Ovary (tissue), 7 donors: ENCODE measurements at regions not wholly inside any gene's neighbourhood (a gene's known extent, or its start where the extent isn't known, plus 50 kb on each side); places are given as distances from the start of the nearest gene placed in this dataset.

Experiments used
- DNase-seq, 5 donors: peaks; one replicate each; pipeline ENCODE4 v3.0.0-alpha.2; 2019 to 2020
- H3K27ac ChIP-seq, 2 donors: fragments of 200-600 bp; one replicate each; pipeline versions ENCODE4 v1.5.1 to v1.8.0; 2019 to 2022
- H3K27me3 ChIP-seq: fragments of 200-600 bp; one replicate; pipeline ENCODE4 v1.8.0; 2022
- H3K36me3 ChIP-seq: fragments of 200-600 bp; sonication (generic); one replicate; pipeline ENCODE4 v1.5.1; 2019
- H3K4me1 ChIP-seq: one replicate; pipeline ENCODE4 v1.8.1; 2013; ENCODE audit warnings: mild to moderate bottlenecking, moderate library complexity; ENCODE audit not compliant: insufficient read depth
- H3K4me3 ChIP-seq: fragments of 200-600 bp; sonication (generic); one replicate; pipeline ENCODE4 v1.5.1; 2017
- H3K9me3 ChIP-seq, 2 donors: fragments of 200-600 bp in 1 of 2; sonication (generic) in 1 of 2; one replicate each; pipeline versions ENCODE4 v1.5.1 to v1.8.1; 2013 to 2019; ENCODE audit warnings: mild to moderate bottlenecking in 1 of 2, moderate library complexity in 1 of 2
- CTCF ChIP-seq, 3 donors: fragments of 450-650 bp in 2 of 3; fragments of 200-600 bp in 1 of 3; IDR thresholded peaks; one replicate each; pipeline versions ENCODE4 v1.5.1 to v1.8.0; 2016 to 2022; ENCODE audit warnings: antibody characterized with exemption in 3 of 3, mild to moderate bottlenecking in 1 of 3
- EP300 ChIP-seq: sonication (generic); formaldehyde crosslinking; IDR thresholded peaks from one replicate; pipeline ENCODE4 v1.6.1; 2017; ENCODE audit warnings: antibody characterized with exemption
- POLR2A ChIP-seq: fragments of 450-650 bp; IDR thresholded peaks from one replicate; pipeline ENCODE4 v1.6.1; 2017; ENCODE audit warnings: antibody characterized with exemption, mild to moderate bottlenecking, moderate library complexity
- WGBS, 3 donors: extraction: QIAGEN DNeasy Blood & Tissue Kit in 1 of 3; methylation state at CpG; one replicate each; pipeline versions ENCODE4 v1.1.5 to v1.1.7; 2013 to 2017; 5-methylcytosine and 5-hydroxymethylcytosine counted together
- intact Hi-C, 4 donors: fragments of 100-400 bp; cut with DNase I; formaldehyde crosslinking; loops; one replicate each; pipeline versions ENCODE4 v1.11.0 to v1.15.1; 2022 to 2023
- donor health status: DM: no; HTN: no; CAD: no; lungs with moderate emphysema.
- donor health status: DM: no; HTN: no; CAD: no.
- donor health status: Bipolar disorder and iron deficiency.
- donor health status: DM: no; HTN: no; CAD: no.
- donor health status: DM: yes; HTN: yes; CAD: no.

DNA sequence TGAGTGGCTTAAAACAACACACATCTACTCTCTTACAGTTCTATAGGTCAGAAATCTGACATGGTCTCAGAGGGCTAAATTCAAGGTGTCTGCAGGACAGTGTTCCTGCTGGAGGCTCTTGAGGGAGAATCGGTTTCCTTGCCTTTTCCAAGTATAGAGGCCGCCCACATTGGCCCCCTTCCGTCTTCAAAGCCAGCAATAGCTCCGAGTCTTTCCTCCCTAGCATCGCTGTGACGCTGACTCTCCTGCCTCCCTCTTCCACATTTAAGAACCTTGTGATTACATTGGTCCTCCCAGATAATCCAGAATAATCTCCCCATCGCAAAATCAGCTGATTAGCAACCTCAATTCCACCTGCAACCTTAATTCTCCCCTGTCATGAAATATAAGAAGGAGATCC is 81.3 kb upstream of the IER5L start:
- Histone ChIP-seq H3K36me3 (no peaks in the 10 kb centered on the region), H3K4me3 (no peak overlapping the region), H3K27me3 (no peaks in the 10 kb centered on the region), H3K27ac (no peak overlapping the region), H3K4me1 (peaks cover 10% of the 10 kb centered on the region), H3K9me3 (no peaks in the 10 kb centered on the region)
- intact Hi-C loops, result loop anchor here in 2 of 4 donors (5.0 to 10.0 kb wide), 3 partner anchors 58 to 225 kb away; partner anchors contain the start of gene IER5L (in 2 of the 2)
- TF ChIP-seq POLR2A, result no peak
- TF ChIP-seq EP300, result no peak
- TF ChIP-seq CTCF (IDR thresholded peaks at IDR 0.05), result no peak
- peak in 1 of 5 donors; percentile 30 for DNase-seq
- 66 to 78% (median 70%) methylated on average over 7 of the region's 7 CpGs for WGBS, 3 donors

GRCh38 chr9:129258823-129259301 is 80.8 kb upstream of the IER5L start:
- Histone ChIP-seq H3K36me3 (no peaks in the 10 kb centered on the region), H3K9me3 (no peaks in the 10 kb centered on the region), H3K4me3 (peak overlapping the region; percentile 31), H3K27ac (no peak overlapping the region), H3K27me3 (no peaks in the 10 kb centered on the region), H3K4me1 (peaks cover 14% of the 10 kb centered on the region)
- 9 to 12% (median 10%) methylated on average over 18 of the region's 18 CpGs for WGBS, 3 donors
- TF ChIP-seq CTCF (IDR thresholded peaks at IDR 0.05), result no peak
- no peak for TF ChIP-seq POLR2A
- TF ChIP-seq EP300, result no peak
- DNase-seq, result peak in 3 of 5 donors; percentile 67 to 71 (median 69)
- intact Hi-C loops, result loop anchor here in 2 of 4 donors (5.0 to 10.0 kb wide), 3 partner anchors 58 to 226 kb away; partner anchors contain the start of gene IER5L (in 2 of the 2)

- WGBS, 3 donors, result 3 to 5% (median 3%) methylated on average over 40 to 62 of the region's 62 CpGs
Measured at GRCh38 chr9:129258124-129258822, 80.2 kb upstream of the IER5L start.

More at GRCh38 chr9:129258124-129258822, 80.2 kb upstream of the IER5L start:
- Histone ChIP-seq H3K4me1 (peaks cover 19% of the 10 kb centered on the region), H3K36me3 (no peaks in the 10 kb centered on the region), H3K4me3 (peak overlapping the region; percentile 31), H3K27me3 (no peaks in the 10 kb centered on the region), H3K27ac (peak overlapping the region in 1 of 2 donors; percentile 95), H3K9me3 (no peaks in the 10 kb centered on the region)
- TF ChIP-seq EP300 (peak; percentile 72), CTCF (IDR thresholded peaks at IDR 0.05) (peak in 1 of 3 donors; percentile 13), POLR2A (no peak)
- intact Hi-C loops, result loop anchor here in 2 of 4 donors (5.0 to 10.0 kb wide), 3 partner anchors 59 to 227 kb away; partner anchors contain the start of gene IER5L (in 2 of the 2)
- peak; percentile 96 to 98 (median 98) for DNase-seq
